Choroid plexus epithelial cell (primary cell): ENCODE measurements at regions not wholly inside any gene's neighbourhood (a gene's known extent, or its start where the extent isn't known, plus 50 kb on each side); places are given as distances from the start of the nearest gene placed in this dataset.
A peak's percentile ranks its signal among the peaks of the same experiment; 100 is the strongest.

Experiments
- DNase-seq: peaks from one replicate; pipeline ENCODE4 v3.0.0-alpha.2; 2010; ENCODE audit warnings: low read depth
- H3K4me3 ChIP-seq: 2 replicates; pipeline ENCODE4 v1.5.1; 2011; ENCODE audit warnings: low read depth, mild to moderate bottlenecking, control low read depth, low read length, moderate library complexity
- CTCF ChIP-seq: conservative IDR thresholded peaks from 2 replicates; pipeline ENCODE4 v1.5.1; 2011; ENCODE audit warnings: low read depth, mild to moderate bottlenecking, control low read depth, inconsistent platforms, low read length, moderate library complexity

GRCh38 chr9:134967547-134967930 lies 49.8 kb upstream of the FCN1 start:
- no peak for TF ChIP-seq CTCF
- no peak overlapping the region for H3K4me3 ChIP-seq
- DNase-seq, result peak; percentile 34

- no peak overlapping the region for H3K4me3 ChIP-seq
- DNase-seq, result peak; percentile 69
- TF ChIP-seq CTCF, result no peak
Observed at GRCh38 chr9:134968011-134968822, 50.5 kb upstream of the FCN1 start.

- DNase-seq, result no peak
- no peak overlapping the region for H3K4me3 ChIP-seq
- TF ChIP-seq CTCF, result no peak
Observed at GRCh38 chr9:134968823-134969090, 51.0 kb upstream of the FCN1 start.

GRCh38 chr9:134969156-134970045 lies 51.7 kb upstream of the FCN1 start:
- no peak for DNase-seq
- H3K4me3 ChIP-seq, result no peak overlapping the region
- TF ChIP-seq CTCF, result no peak

GRCh38 chr9:134970198-134970597 lies 52.5 kb upstream of the FCN1 start:
- TF ChIP-seq CTCF, result no peak
- no peak for DNase-seq
- no peak overlapping the region for H3K4me3 ChIP-seq

GRCh38 chr9:134970719-134971118 lies 53.0 kb upstream of the FCN1 start:
- H3K4me3 ChIP-seq, result no peak overlapping the region
- no peak for DNase-seq
- no peak for TF ChIP-seq CTCF
